HCT116 (cell line): ENCODE measurements at regions not wholly inside any gene's neighbourhood (a gene's known extent, or its start where the extent isn't known, plus 50 kb on each side); places are given as distances from the start of the nearest gene placed in this dataset.

Experiments
- ATAC-seq: fragments of 200-7000 bp; cut with Tn5 transposase; 2 replicates; pipeline ENCODE4 v1.9.1; 2020; ENCODE audit warnings: mild to moderate bottlenecking, moderate library complexity
- BruUV-seq: library from RNA; stranded (reverse); fragments of 400-500 nt; replicated peaks from 2 replicates; lab custom pipeline; 2021; lab: Mats Ljungman, UMichigan
- CTCF ChIA-PET: fragments of 300-600 bp; sonication (Branson Sonifier 250); formaldehyde crosslinking; loops from one replicate; lab custom pipeline; 2021; ENCODE audit warnings: antibody characterized with exemption; lab: Charles Lee
- POLR2A ChIA-PET: fragments of 300-600, 350-600 bp; sonication (Branson Sonifier 250); formaldehyde crosslinking; loops from one replicate; lab custom pipeline; 2021; ENCODE audit warnings: antibody characterized with exemption; lab: Charles Lee
- RAD21 ChIA-PET, 2 experiments: fragments of 300-600 bp; sonication (Branson Sonifier 250); formaldehyde crosslinking; loops; one replicate each; lab custom pipeline; 2023; ENCODE audit warnings: low total read pairs in 2 of 2; ENCODE audit not compliant: uncharacterized antibody in 2 of 2, unreplicated experiment in 2 of 2, low non-redundant PET in 1 of 2; lab: Charles Lee
- DNase-seq: peaks from one replicate; pipeline ENCODE4 v3.0.0-alpha.2; 2010; ENCODE audit warnings: low read depth, low spot score
- H2AFZ ChIP-seq: fragments of 200-600 bp; shearing (Covaris generic), sonication (generic); 2 replicates; pipeline ENCODE4 v1.6.1; 2017; ENCODE audit warnings: low read depth, mixed run types, mixed read lengths, antibody characterized with exemption, low read length; ENCODE audit not compliant: poor library complexity, severe bottlenecking
- H3K27ac ChIP-seq: 2 replicates; pipeline ENCODE4 v1.5.1; 2012; ENCODE audit warnings: low read depth, low read length
- H3K27me3 ChIP-seq: fragments of 200-600 bp; sonication (generic); 2 replicates; pipeline ENCODE4 v1.6.1; 2016; ENCODE audit warnings: mixed run types, low read length, mixed read lengths; ENCODE audit not compliant: insufficient read depth
- H3K36me3 ChIP-seq, 2 experiments: fragments of 200-500 bp in 1 of 2; fragments of 200-600 bp in 1 of 2; sonication (Bioruptor generic) in 1 of 2; sonication (generic) in 1 of 2; 2 replicates each; pipeline versions ENCODE4 v1.5.1 to v1.6.1; 2014 to 2016; ENCODE audit warnings: low read length in 2 of 2, inconsistent platforms in 1 of 2, mixed read lengths in 1 of 2, mixed run types in 1 of 2; ENCODE audit not compliant: insufficient read depth in 2 of 2, control insufficient read depth in 1 of 2
- H3K4me1 ChIP-seq, 2 experiments: fragments of 200-600 bp in 1 of 2; sonication (generic) in 1 of 2; 2 replicates each; pipeline versions ENCODE4 v1.5.1 to v1.6.1; 2012 to 2017; ENCODE audit warnings: low read length in 2 of 2, inconsistent platforms in 1 of 2, mild to moderate bottlenecking in 1 of 2, mixed read lengths in 1 of 2, mixed run types in 1 of 2, moderate library complexity in 1 of 2; ENCODE audit not compliant: insufficient read depth in 2 of 2, control insufficient read depth in 1 of 2
- H3K4me2 ChIP-seq: fragments of 200-600 bp; sonication (generic); 2 replicates; pipeline ENCODE4 v1.6.1; 2017; ENCODE audit warnings: mixed run types, low read length, mixed read lengths
- H3K4me3 ChIP-seq, 2 experiments: fragments of 200-600 bp in 1 of 2; sonication (generic) in 1 of 2; replicated peaks in 1 of 2; 2 replicates each; pipeline ENCODE4 v1.5.1; 2011 to 2016; ENCODE audit warnings: low read length in 2 of 2, control low read depth in 1 of 2, low read depth in 1 of 2, mild to moderate bottlenecking in 1 of 2, mixed read lengths in 1 of 2, mixed run types in 1 of 2
- H3K79me2 ChIP-seq: fragments of 200-600 bp; sonication (generic); 2 replicates; pipeline ENCODE4 v1.6.1; 2017; ENCODE audit warnings: mild to moderate bottlenecking, mixed run types, low read length, moderate library complexity, mixed read lengths; ENCODE audit not compliant: insufficient read depth
- H3K9ac ChIP-seq: fragments of 200-600 bp; sonication (generic); 2 replicates; pipeline ENCODE4 v1.6.1; 2016; ENCODE audit warnings: low read length, mixed read lengths
- H3K9me2 ChIP-seq: fragments of 200-600 bp; sonication (generic), shearing (Covaris generic); 2 replicates; pipeline ENCODE4 v1.6.1; 2017; ENCODE audit warnings: mixed run types, mild to moderate bottlenecking, moderate library complexity; ENCODE audit not compliant: insufficient read depth
- H3K9me3 ChIP-seq, 2 experiments: fragments of 200-500 bp in 1 of 2; fragments of 200-600 bp in 1 of 2; sonication (Bioruptor generic) in 1 of 2; sonication (generic) in 1 of 2; 2 replicates each; pipeline ENCODE4 v1.6.1; 2014 to 2017; ENCODE audit warnings: low read length in 2 of 2, mixed read lengths in 2 of 2, inconsistent platforms in 1 of 2, low read depth in 1 of 2, mild to moderate bottlenecking in 1 of 2, mixed run types in 1 of 2, moderate library complexity in 1 of 2; ENCODE audit not compliant: control insufficient read depth in 1 of 2, insufficient read depth in 1 of 2
- H4K20me1 ChIP-seq: fragments of 200-600 bp; sonication (generic), shearing (Covaris generic); 2 replicates; pipeline ENCODE4 v1.6.1; 2017; ENCODE audit warnings: mixed run types, mild to moderate bottlenecking, moderate library complexity; ENCODE audit not compliant: insufficient read depth
- CBX3 ChIP-seq: IDR thresholded peaks from 2 replicates; pipeline ENCODE4 v1.6.1; 2012; ENCODE audit warnings: low read depth
- CEBPB ChIP-seq: IDR thresholded peaks from 2 replicates; pipeline ENCODE4 v1.6.1; 2012; ENCODE audit warnings: low read depth
- EGR1 ChIP-seq: IDR thresholded peaks from 2 replicates; pipeline ENCODE4 v1.6.1; 2012; ENCODE audit warnings: low read depth
- ELF1 ChIP-seq: IDR thresholded peaks from 2 replicates; pipeline ENCODE4 v1.6.1; 2012; ENCODE audit warnings: low read depth, borderline replicate concordance
- EZH2 ChIP-seq: fragments of 200-600 bp; sonication (generic); IDR thresholded peaks from 2 replicates; pipeline ENCODE4 v1.6.1; 2017; ENCODE audit warnings: antibody characterized with exemption, mixed run types
- EZH2phosphoT487 ChIP-seq: fragments of 200-600 bp; IDR thresholded peaks from 2 replicates; pipeline ENCODE4 v1.6.1; 2018; ENCODE audit warnings: antibody characterized with exemption, borderline replicate concordance
- FOSL1 ChIP-seq: IDR thresholded peaks from 2 replicates; pipeline ENCODE4 v1.6.1; 2012; ENCODE audit warnings: low read depth
- JUND ChIP-seq: IDR thresholded peaks from 2 replicates; pipeline ENCODE4 v1.6.1; 2012
- MAX ChIP-seq: IDR thresholded peaks from 2 replicates; pipeline ENCODE4 v1.6.1; 2012
- POLR2AphosphoS5 ChIP-seq: IDR thresholded peaks from 2 replicates; pipeline ENCODE4 v1.6.1; 2011; ENCODE audit warnings: mild to moderate bottlenecking, low read depth, low read length, moderate library complexity
- RAD21 ChIP-seq: IDR thresholded peaks from 2 replicates; pipeline ENCODE4 v1.6.1; 2012; ENCODE audit warnings: low read depth, mild to moderate bottlenecking
- SIN3A ChIP-seq: IDR thresholded peaks from 2 replicates; pipeline ENCODE4 v1.6.1; 2012; ENCODE audit warnings: low read depth
- SP1 ChIP-seq: IDR thresholded peaks from 2 replicates; pipeline ENCODE4 v1.6.1; 2012; ENCODE audit warnings: low read depth
- SRF ChIP-seq: IDR thresholded peaks from 2 replicates; pipeline ENCODE4 v1.6.1; 2012; ENCODE audit warnings: low read depth
- TCF7L2 ChIP-seq: IDR thresholded peaks from 2 replicates; pipeline ENCODE4 v1.7.0; 2011; ENCODE audit warnings: borderline replicate concordance, inconsistent platforms; ENCODE audit not compliant: insufficient read depth, insufficient read length; ENCODE audit errors: extremely low read depth
- YY1 ChIP-seq: IDR thresholded peaks from 2 replicates; pipeline ENCODE4 v1.6.1; 2011; ENCODE audit warnings: low read length, low read depth, moderate library complexity, mild to moderate bottlenecking; ENCODE audit not compliant: insufficient replicate concordance; ENCODE audit errors: extremely low read depth
- intact Hi-C: fragments of 100-400 bp; cut with micrococcal nuclease; formaldehyde crosslinking; loops from 2 replicates; pipeline ENCODE4 v1.10.0; 2022
- TF ChIP-seq, protein P1 (sequence below): IDR thresholded peaks from 2 replicates; pipeline ENCODE4 v1.6.1; 2012
- TF ChIP-seq, protein P2 (sequence below): IDR thresholded peaks from 2 replicates; pipeline ENCODE4 v1.6.1; 2011; ENCODE audit warnings: mild to moderate bottlenecking, low read length, moderate library complexity; ENCODE audit not compliant: insufficient replicate concordance; ENCODE audit errors: extremely low read depth

DNA sequence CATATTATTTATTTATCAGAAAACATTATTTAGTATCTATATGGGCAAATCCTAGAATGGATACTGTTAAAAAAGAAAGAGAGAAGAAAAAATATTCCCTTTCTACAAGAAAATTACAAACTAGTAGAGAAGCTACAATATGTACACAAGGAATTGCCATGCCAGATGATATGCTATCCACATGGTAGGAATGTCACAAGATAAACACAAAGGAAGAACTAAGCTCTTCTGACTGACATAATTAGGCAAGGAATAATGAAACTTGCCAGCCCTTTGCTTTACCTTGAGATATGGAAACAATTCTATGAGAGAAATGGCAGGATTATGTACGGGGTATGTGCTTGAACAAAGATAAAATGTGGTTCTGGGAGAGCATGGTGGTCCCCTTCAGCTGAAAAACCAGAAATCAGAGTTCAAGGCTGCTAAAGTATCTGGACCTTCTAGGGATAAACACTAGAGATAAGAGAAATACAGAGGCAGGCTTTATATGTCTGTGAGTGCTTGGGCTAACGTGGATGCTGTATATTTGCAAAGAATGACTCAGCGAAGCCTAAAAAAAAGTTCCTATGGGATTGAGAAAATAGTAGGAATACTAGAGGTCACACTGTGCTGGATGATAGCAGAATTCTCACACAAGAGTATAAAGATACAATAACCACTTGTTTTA, 451.6 kb downstream of the TLE1 start:
- no peaks in the 10 kb centered on the region for H3K79me2 ChIP-seq
- no peak for ATAC-seq
- TF ChIP-seq EZH2 (no peak), SP1 (no peak), CBX3 (no peak), ELF1 (no peak), TCF7L2 (no peak), RAD21 (no peak), POLR2AphosphoS5 (no peak), MAX (no peak)
- TF ChIP-seq, protein P1, sequence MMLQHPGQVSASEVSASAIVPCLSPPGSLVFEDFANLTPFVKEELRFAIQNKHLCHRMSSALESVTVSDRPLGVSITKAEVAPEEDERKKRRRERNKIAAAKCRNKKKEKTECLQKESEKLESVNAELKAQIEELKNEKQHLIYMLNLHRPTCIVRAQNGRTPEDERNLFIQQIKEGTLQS: no peak
- TF ChIP-seq, all 23 proteins: peak for 0
- no peaks in the 10 kb centered on the region for H3K36me3 ChIP-seq
- no peak overlapping the region for H3K27ac ChIP-seq
- DNase-seq: no peak
- intact Hi-C loops: no loop called here
- no peaks in the 10 kb centered on the region for H4K20me1 ChIP-seq
- H3K9me3 ChIP-seq: no peaks in the 10 kb centered on the region
- no TSS peak for BruUV-seq
- POLR2A ChIA-PET: no interaction called here
- no peaks in the 10 kb centered on the region for H3K27me3 ChIP-seq
- no peak overlapping the region for H3K4me3 ChIP-seq
- H3K9me2 ChIP-seq: no peaks in the 10 kb centered on the region
- no peak overlapping the region for H3K4me2 ChIP-seq
- RAD21 ChIA-PET: no interaction called here
- CTCF ChIA-PET: no interaction called here
- no peaks in the 10 kb centered on the region for H3K4me1 ChIP-seq
- H3K9ac ChIP-seq: no peak overlapping the region
- H2AFZ ChIP-seq: no peak overlapping the region

DNA sequence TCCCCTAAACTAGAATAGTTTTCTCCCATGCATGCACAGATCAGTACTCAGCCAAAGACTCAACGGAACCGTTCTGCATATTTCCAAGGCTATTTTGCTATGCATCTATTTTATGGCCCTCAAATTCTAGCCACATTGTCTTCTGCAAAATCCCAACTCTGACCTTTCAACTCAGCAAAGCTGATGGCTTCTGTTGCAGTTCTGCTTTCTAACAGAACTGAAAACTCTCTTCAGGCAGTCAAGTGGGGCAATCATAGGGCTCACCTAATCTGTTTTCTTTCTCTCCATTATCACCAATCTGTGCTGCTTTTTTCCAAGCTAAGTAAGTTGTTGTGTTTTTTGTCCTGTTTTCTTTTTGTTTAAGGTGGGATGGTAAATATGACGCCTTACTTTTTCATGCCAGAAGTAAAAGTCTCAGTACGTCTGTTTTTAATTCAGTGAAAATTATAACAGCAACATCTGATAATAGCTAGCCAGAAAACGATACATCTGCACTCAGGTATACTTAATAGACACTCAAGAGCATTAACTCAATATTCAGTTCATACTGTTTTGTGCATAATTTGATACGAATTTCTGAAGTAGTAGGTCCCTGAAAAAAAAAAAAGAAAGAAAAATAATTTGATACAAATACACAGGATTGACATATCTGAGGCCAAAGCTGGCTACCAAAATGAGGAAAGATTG, 454.3 kb downstream of the TLE1 start:
- DNase-seq: no peak
- H3K27ac ChIP-seq: no peak overlapping the region
- TF ChIP-seq EGR1: no peak
- TF ChIP-seq CEBPB: no peak
- no peak for TF ChIP-seq SIN3A
- TF ChIP-seq, protein P1: no peak
- TF ChIP-seq EZH2phosphoT487: no peak
- TF ChIP-seq SP1: no peak
- no peak for TF ChIP-seq EZH2
- TF ChIP-seq SRF: no peak
- TF ChIP-seq, protein P2, sequence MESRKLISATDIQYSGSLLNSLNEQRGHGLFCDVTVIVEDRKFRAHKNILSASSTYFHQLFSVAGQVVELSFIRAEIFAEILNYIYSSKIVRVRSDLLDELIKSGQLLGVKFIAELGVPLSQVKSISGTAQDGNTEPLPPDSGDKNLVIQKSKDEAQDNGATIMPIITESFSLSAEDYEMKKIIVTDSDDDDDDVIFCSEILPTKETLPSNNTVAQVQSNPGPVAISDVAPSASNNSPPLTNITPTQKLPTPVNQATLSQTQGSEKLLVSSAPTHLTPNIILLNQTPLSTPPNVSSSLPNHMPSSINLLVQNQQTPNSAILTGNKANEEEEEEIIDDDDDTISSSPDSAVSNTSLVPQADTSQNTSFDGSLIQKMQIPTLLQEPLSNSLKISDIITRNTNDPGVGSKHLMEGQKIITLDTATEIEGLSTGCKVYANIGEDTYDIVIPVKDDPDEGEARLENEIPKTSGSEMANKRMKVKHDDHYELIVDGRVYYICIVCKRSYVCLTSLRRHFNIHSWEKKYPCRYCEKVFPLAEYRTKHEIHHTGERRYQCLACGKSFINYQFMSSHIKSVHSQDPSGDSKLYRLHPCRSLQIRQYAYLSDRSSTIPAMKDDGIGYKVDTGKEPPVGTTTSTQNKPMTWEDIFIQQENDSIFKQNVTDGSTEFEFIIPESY: no peak
- no peak for TF ChIP-seq FOSL1
- TF ChIP-seq YY1: no peak
- no peak for TF ChIP-seq CBX3
- no peak for TF ChIP-seq RAD21
- no peak for TF ChIP-seq JUND
- no peak for TF ChIP-seq POLR2AphosphoS5
- TF ChIP-seq, all 23 proteins: peak for 0
- H3K9ac ChIP-seq: no peak overlapping the region
- no peaks in the 10 kb centered on the region for H3K27me3 ChIP-seq
- intact Hi-C loops: no loop called here
- H2AFZ ChIP-seq: no peak overlapping the region
- CTCF ChIA-PET: no interaction called here
- H3K4me3 ChIP-seq: no peak overlapping the region
- POLR2A ChIA-PET: no interaction called here
- H3K9me2 ChIP-seq: no peaks in the 10 kb centered on the region
- ATAC-seq: no peak
- no peak overlapping the region for H3K4me2 ChIP-seq
- RAD21 ChIA-PET: no interaction called here
- no peaks in the 10 kb centered on the region for H3K9me3 ChIP-seq
- H3K79me2 ChIP-seq: no peaks in the 10 kb centered on the region
- H3K36me3 ChIP-seq: no peaks in the 10 kb centered on the region
- BruUV-seq: no TSS peak
- H3K4me1 ChIP-seq: no peaks in the 10 kb centered on the region
- no peaks in the 10 kb centered on the region for H4K20me1 ChIP-seq
